ENCODE measurements at regions not wholly inside any gene's neighbourhood (a gene's known extent, or its start where the extent isn't known, plus 50 kb on each side); places are given as distances from the start of the nearest gene placed in this dataset.

- Mint-ChIP-seq H3K9me3 (ENCODE audit: unreplicated experiment) (no peaks in the 10 kb centered on the region), H3K4me3 (ENCODE audit: unreplicated experiment) (no peak overlapping the region), H3K27me3 (ENCODE audit: unreplicated experiment) (no peaks in the 10 kb centered on the region), H3K27ac (ENCODE audit: unreplicated experiment) (no peak overlapping the region), H3K36me3 (ENCODE audit: unreplicated experiment) (no peaks in the 10 kb centered on the region), H3K4me1 (ENCODE audit: low read depth, unreplicated experiment) (peaks cover 2% of the 10 kb centered on the region)
- DNase-seq = no peak
- no peak for TF ChIP-seq CTCF (IDR thresholded peaks at IDR 0.05; ENCODE audit: partially characterized antibody, unreplicated experiment)
Measured at GRCh38 chr5:148953711-148954110, 109.2 kb downstream of the SH3TC2 start.
